ENCODE measurements at regions not wholly inside any gene's neighbourhood (a gene's known extent, or its start where the extent isn't known, plus 50 kb on each side); places are given as distances from the start of the nearest gene placed in this dataset.

DNA sequence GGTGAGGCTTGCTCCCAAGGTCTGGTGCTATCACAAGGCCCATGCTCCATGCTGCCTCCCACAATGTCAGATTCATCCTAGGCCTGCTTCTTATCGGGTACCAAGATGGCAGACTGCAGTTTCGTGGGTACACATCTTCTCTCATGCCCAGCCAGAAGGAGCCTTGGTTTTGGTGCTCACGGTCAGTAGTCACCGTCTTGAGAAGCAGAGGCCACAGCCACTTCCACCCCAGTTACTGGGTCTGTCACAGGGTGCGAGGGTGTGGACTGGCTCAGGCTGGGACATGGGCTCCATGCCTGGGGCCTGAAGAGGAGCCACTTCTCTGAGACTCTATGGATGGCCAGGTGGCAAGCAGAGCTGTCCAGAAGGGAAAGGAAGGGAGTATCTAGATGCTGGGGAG lies 178.8 kb upstream of the HS6ST1 start:
- Histone ChIP-seq H3K4me2 (ENCODE audit: low read depth, low read length, poor library complexity, severe bottlenecking) (no peak overlapping the region), H3K36me3 (ENCODE audit: low read length) (no peaks in the 10 kb centered on the region), H4K20me1 (ENCODE audit: low read depth, low read length) (no peaks in the 10 kb centered on the region), H3K27me3 (ENCODE audit: low read length) (no peaks in the 10 kb centered on the region), H3K27ac (ENCODE audit: low read depth, low read length) (no peak overlapping the region), H3K4me3 (ENCODE audit: insufficient read depth, low read length, poor library complexity, severe bottlenecking) (no peak overlapping the region), H3K9me3 (ENCODE audit: insufficient read depth, low read length) (no peaks in the 10 kb centered on the region), H3K9me2 (replicated peaks; ENCODE audit: insufficient read depth, low read length) (no peaks in the 10 kb centered on the region), H3K9ac (ENCODE audit: low read length) (no peak overlapping the region), H2AFZ (ENCODE audit: low read depth, low read length, severe bottlenecking) (no peak overlapping the region), H3F3A (ENCODE audit: insufficient read depth) (no peaks in the 10 kb centered on the region), H3K79me2 (ENCODE audit: insufficient read depth, low read length) (no peaks in the 10 kb centered on the region)
- TF ChIP-seq EZH2phosphoT487 (conservative IDR thresholded peaks at IDR 0.05; ENCODE audit: low read length) = no peak
- TF ChIP-seq, protein P1, sequence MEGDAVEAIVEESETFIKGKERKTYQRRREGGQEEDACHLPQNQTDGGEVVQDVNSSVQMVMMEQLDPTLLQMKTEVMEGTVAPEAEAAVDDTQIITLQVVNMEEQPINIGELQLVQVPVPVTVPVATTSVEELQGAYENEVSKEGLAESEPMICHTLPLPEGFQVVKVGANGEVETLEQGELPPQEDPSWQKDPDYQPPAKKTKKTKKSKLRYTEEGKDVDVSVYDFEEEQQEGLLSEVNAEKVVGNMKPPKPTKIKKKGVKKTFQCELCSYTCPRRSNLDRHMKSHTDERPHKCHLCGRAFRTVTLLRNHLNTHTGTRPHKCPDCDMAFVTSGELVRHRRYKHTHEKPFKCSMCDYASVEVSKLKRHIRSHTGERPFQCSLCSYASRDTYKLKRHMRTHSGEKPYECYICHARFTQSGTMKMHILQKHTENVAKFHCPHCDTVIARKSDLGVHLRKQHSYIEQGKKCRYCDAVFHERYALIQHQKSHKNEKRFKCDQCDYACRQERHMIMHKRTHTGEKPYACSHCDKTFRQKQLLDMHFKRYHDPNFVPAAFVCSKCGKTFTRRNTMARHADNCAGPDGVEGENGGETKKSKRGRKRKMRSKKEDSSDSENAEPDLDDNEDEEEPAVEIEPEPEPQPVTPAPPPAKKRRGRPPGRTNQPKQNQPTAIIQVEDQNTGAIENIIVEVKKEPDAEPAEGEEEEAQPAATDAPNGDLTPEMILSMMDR (IDR thresholded peaks at IDR 0.05; ENCODE audit: insufficient read depth, low read length, poor library complexity, severe bottlenecking) = no peak

DNA sequence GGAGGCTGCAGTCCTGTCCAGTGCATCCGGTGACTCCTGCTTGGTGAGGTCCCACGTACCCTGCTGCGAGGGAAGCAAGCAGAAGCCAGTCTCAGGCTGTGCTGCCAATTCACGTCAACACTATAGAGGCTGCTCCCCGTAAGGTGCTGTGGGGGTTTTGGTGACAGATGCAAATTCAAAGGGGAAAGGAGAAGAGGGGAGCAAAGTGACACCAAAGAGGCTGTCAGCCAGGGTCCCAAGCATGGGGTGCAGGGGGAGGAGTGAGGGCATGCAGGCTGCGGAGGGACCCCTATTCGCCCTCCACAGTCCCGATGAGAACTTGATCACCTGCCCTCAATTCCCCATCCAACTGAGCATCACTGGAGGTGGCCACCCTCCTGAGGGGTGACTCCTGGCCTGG lies 179.4 kb upstream of the HS6ST1 start:
- no peak overlapping the region for H2AFZ ChIP-seq (ENCODE audit: low read depth, low read length, severe bottlenecking)

DNA sequence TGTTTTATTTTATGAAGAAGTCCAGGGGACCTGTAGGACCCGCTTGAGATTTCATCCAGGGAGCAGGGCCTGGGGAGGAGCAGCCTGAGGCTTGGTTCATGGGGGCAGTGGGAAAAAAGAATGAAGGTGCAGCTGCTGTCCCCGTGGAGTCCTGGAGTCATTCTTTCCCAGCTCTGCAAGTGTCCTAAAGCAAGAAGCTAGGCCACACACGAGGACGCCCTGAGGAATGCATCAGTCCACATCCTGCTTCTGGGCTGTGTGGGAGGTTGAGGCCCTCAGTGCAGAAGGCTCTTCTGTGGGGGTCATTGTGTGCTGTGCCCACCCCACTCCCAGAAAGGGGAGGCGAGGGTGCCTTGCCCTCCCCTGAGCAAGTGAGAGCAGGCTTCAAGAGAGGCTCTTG lies 179.9 kb upstream of the HS6ST1 start:
- Histone ChIP-seq H2AFZ (ENCODE audit: low read depth, low read length, severe bottlenecking) (no peak overlapping the region), H3K4me2 (ENCODE audit: low read depth, low read length, poor library complexity, severe bottlenecking) (no peak overlapping the region), H3K4me3 (ENCODE audit: insufficient read depth, low read length, poor library complexity, severe bottlenecking) (no peak overlapping the region), H3K9me3 (ENCODE audit: insufficient read depth, low read length) (no peaks in the 10 kb centered on the region), H3K36me3 (ENCODE audit: low read length) (no peaks in the 10 kb centered on the region), H3K27ac (ENCODE audit: low read depth, low read length) (no peak overlapping the region), H3K27me3 (ENCODE audit: low read length) (no peaks in the 10 kb centered on the region), H3K79me2 (ENCODE audit: insufficient read depth, low read length) (no peaks in the 10 kb centered on the region), H3F3A (ENCODE audit: insufficient read depth) (no peaks in the 10 kb centered on the region), H3K9me2 (replicated peaks; ENCODE audit: insufficient read depth, low read length) (no peaks in the 10 kb centered on the region), H4K20me1 (ENCODE audit: low read depth, low read length) (no peaks in the 10 kb centered on the region), H3K9ac (ENCODE audit: low read length) (no peak overlapping the region)
- TF ChIP-seq, protein P1 (IDR thresholded peaks at IDR 0.05; ENCODE audit: insufficient read depth, low read length, poor library complexity, severe bottlenecking) = no peak

More for the DNA sequence above, 179.4 kb upstream of the HS6ST1 start:
- Histone ChIP-seq H3K9me3 (ENCODE audit: insufficient read depth, low read length) (no peaks in the 10 kb centered on the region), H3K27me3 (ENCODE audit: low read length) (no peaks in the 10 kb centered on the region), H3K4me2 (ENCODE audit: low read depth, low read length, poor library complexity, severe bottlenecking) (no peak overlapping the region), H4K20me1 (ENCODE audit: low read depth, low read length) (no peaks in the 10 kb centered on the region), H3K79me2 (ENCODE audit: insufficient read depth, low read length) (no peaks in the 10 kb centered on the region), H3K9me2 (replicated peaks; ENCODE audit: insufficient read depth, low read length) (no peaks in the 10 kb centered on the region), H3K9ac (ENCODE audit: low read length) (no peak overlapping the region), H3K36me3 (ENCODE audit: low read length) (no peaks in the 10 kb centered on the region), H3K4me3 (ENCODE audit: insufficient read depth, low read length, poor library complexity, severe bottlenecking) (no peak overlapping the region), H3K27ac (ENCODE audit: low read depth, low read length) (no peak overlapping the region), H3F3A (ENCODE audit: insufficient read depth) (no peaks in the 10 kb centered on the region)
- TF ChIP-seq, protein P1 (IDR thresholded peaks at IDR 0.05; ENCODE audit: insufficient read depth, low read length, poor library complexity, severe bottlenecking) = no peak
- TF ChIP-seq EZH2phosphoT487 (conservative IDR thresholded peaks at IDR 0.05; ENCODE audit: low read length) = no peak
